HG03060 (cell line): ENCODE measurements at regions not wholly inside any gene's neighbourhood (a gene's known extent, or its start where the extent isn't known, plus 50 kb on each side); places are given as distances from the start of the nearest gene placed in this dataset.
"Not testable (repeated sequence)": the region's sequence is repeated elsewhere in the genome, so short reads cannot be mapped to it uniquely, and the experiment has no call there.

Experiments
- ATAC-seq: cut with Tn5 transposase; IDR thresholded peaks from one replicate; pipeline ENCODE4 v1.9.1; 2021; ENCODE audit warnings: low read depth, moderate number of reproducible peaks; ENCODE audit not compliant: unreplicated experiment

GRCh38 chr16:87217802-87218201 is 99.4 kb downstream of the C16orf95 start:
- not testable (repeated sequence) for ATAC-seq

- no peak for ATAC-seq
Measured at GRCh38 chr16:87218281-87219055, 98.7 kb downstream of the C16orf95 start.

- ATAC-seq: no peak
Measured at GRCh38 chr16:87219287-87219909, 97.8 kb downstream of the C16orf95 start.

DNA sequence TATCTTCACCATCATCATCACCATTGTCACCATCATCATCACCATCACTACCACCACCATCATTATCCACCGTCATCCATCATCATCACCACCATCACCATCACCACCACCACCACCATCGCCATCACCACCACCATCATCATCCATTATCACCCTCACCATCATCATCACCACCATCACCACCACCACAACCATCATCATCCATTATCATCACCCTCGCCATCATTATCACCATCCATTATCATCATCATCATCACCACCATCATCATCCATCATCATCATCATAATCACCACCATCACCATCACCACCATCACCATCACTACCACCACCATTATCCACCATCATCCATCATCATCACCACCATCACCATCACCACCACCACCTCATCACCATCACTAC is 95.6 kb downstream of the C16orf95 start:
- no peak for ATAC-seq

GRCh38 chr16:87222335-87222734 is 94.9 kb downstream of the C16orf95 start:
- no peak for ATAC-seq

- no peak for ATAC-seq
Measured at GRCh38 chr16:87223656-87224248, 93.4 kb downstream of the C16orf95 start.

DNA sequence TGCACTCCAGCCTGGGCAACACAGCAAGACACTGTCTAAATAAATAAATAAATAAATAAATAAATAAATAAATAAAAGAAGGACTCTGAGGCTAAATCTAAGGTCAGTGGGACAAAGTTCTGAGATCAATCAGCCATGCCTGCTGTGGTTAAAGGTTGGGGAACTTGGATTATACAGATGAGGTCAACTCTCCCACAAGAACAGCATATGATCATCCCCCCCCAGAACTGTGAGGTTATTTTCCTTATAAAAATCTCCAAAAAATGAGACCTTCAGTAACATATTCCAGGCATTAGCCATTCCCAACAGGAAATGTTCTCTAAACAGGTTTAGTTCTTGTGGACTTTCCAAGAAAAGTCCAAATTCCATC is 90.3 kb downstream of the C16orf95 start:
- no peak for ATAC-seq

DNA sequence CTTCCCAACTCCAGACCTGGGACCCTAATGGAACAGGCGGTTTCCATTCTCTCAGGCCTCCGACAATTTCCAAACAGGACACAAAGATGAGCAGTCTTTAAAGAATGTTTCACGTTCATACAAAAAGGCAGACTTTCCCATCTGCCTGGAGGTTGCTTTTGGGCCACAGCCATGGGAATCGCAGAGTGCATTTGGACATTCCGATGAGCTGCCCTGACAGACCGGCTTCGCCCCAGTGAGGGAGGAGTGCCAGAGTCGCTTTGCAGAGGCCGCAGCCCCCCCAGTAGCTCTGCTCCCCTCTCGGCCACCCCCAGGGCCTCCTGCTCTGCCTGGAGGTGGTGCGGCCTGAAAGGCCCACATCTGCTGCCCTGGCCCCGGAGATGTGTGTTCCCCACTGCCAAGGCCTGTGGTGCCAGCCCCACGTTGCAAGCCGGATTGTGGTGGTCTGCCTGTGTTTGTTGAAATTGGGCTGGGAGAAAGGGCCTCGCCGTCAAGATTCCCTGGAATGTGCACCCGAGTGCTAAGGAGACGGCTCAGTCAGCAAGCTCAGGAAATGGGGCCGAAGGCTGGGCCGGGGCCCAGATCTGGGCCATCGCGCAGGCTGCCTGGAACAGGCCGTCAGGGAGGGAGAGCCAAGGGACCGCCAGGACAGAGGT is 89.8 kb downstream of the C16orf95 start:
- ATAC-seq: no peak

DNA sequence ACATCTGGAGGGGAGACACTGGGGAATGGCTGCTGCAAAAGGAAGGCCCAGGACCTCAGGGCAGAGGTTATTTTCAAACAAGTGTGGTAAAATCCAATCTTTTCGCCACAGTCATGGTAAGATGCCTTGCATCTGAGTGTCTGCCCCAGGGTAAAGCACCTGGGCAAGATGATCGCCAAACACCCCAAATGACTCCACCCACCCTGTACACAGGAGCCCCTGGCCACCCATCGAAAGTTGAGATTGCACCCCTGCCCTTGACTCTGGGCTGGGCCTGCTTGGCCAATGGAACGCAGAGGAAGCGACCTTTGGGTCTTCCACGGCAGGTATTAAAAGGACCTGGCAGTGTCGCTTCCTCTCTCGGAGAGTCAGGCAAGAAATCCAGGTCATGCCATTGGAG is 88.8 kb downstream of the C16orf95 start:
- ATAC-seq: no peak

GRCh38 chr16:87229230-87230188 is 87.7 kb downstream of the C16orf95 start:
- no peak for ATAC-seq

DNA sequence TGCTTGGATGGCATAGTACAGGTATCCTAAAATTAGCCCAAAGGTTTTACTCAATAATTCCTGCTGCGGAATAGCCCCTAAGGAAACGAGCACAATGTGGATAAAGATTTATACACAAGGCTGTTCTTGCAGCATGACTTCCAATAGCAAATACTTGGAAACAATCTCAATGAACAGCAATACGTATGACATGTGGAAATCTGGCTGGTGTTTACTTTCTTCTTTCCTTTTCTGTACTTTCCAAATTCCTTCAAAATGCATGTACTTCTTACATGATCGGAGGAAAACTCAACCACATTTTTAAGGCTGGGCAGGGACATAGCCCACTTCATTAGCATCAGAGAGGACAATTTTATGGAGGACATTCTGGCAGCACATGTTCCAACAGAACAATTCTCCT is 86.6 kb downstream of the C16orf95 start:
- ATAC-seq: no peak

GRCh38 chr16:87231295-87231694 is 85.9 kb downstream of the C16orf95 start:
- ATAC-seq: no peak

- ATAC-seq: no peak
Measured at GRCh38 chr16:87231911-87232310, 85.3 kb downstream of the C16orf95 start.

DNA sequence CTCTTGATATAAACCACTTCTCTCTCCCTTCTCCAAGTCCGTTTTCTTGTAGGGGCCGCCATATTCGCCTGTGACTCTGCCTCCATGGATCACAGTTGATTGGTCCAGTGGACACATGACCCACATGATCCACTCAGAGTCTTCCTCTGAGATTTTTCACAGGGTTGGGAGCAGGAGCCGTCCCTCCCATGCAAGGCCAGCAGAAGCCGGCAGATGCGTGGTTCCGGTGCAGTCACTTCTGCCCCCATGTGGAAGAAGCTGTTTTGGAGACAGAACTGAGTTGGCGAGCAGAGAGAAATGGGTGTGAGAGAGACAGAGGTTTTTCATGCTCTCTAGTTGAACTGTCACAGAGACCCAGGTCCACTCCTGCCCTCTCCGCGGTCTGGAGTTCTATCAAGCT is 83.3 kb downstream of the C16orf95 start:
- ATAC-seq: no peak

- ATAC-seq: no peak
Measured at GRCh38 chr16:87234601-87235000, 82.6 kb downstream of the C16orf95 start.

DNA sequence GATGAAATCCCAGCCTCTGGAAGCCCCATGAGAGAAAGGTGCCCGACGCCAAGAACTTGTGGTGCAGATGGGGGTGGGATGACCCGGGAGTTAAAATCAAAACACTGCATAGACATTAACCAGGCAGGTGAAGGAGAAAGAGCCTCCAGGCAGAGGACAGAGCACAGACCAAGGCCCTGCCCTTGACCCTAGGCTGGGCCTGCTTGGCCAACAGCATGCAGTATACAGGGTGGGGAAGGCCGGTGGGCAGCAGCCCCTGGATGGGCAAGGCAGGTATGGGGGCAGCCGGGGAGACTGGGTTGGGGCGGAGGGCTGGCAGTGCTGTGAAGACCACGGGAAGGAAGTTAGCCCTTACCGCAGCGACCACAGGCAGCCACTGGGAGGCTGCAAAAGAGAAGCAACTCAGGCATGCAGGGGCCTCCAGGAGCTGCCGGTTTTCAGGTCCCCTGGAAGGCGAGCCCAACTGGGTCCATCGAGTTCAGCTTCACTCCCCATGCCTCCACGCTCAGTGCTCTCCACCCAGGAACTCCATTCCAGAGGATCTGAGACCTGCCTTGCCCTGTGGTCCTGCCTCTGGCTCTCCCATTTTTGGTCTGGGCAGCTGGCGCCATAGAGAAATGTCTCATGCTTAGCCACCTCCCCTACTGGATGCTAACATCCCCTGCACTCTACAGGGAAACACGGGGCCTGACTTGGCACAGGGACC is 81.2 kb downstream of the C16orf95 start:
- no peak for ATAC-seq

- ATAC-seq: no peak
Measured at GRCh38 chr16:87236516-87237115, 80.6 kb downstream of the C16orf95 start.

- ATAC-seq: no peak
Measured at GRCh38 chr16:87238361-87238715, 78.9 kb downstream of the C16orf95 start.

DNA sequence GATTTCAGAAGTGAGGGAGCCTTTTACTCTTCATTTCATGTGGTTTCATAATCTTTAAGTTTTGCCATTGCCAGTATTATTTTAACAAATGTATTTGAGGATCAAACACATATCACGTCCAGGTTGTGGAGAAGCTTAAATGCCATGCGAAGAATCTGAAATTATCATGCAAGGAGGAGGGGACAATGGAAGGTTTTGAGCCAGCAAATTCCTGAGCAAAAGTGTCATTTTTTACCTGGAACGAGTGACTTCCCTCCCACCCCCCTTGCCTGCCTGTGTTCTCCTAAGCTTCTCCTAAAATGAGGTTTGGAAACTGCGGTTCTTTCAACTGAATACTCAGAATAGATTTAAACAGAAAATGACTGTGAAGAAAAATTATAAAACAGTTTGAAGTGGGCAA is 77.6 kb downstream of the C16orf95 start:
- ATAC-seq: no peak
